Panc1 (cell line): ENCODE measurements at regions not wholly inside any gene's neighbourhood (a gene's known extent, or its start where the extent isn't known, plus 50 kb on each side); places are given as distances from the start of the nearest gene placed in this dataset.

Experiments used
- ATAC-seq: fragments of 200-7000 bp; cut with Tn5 transposase; 2 replicates; pipeline ENCODE4 v1.9.1; 2020; ENCODE audit warnings: mild to moderate bottlenecking, moderate library complexity
- BruUV-seq: library from RNA; stranded (reverse); fragments of 400-500 nt; replicated peaks from 2 replicates; lab custom pipeline; 2021; lab: Mats Ljungman, UMichigan
- CTCF ChIA-PET: fragments of 300-600 bp; sonication (Branson Sonifier 250); formaldehyde crosslinking; loops from one replicate; lab custom pipeline; 2022; ENCODE audit warnings: antibody characterized with exemption; lab: Charles Lee
- POLR2A ChIA-PET: fragments of 300-600 bp; sonication (Branson Sonifier 250); formaldehyde crosslinking; loops from one replicate; lab custom pipeline; 2022; ENCODE audit warnings: antibody characterized with exemption; lab: Charles Lee
- DNase-seq: peaks from one replicate; pipeline ENCODE4 v3.0.0-alpha.2; 2010; ENCODE audit warnings: low read depth, low spot score
- H3K27ac ChIP-seq: 2 replicates; pipeline ENCODE4 v1.5.1; 2011; ENCODE audit warnings: mild to moderate bottlenecking, low read length, inconsistent platforms
- H3K27me3 ChIP-seq: fragments of 200-500 bp; sonication (Bioruptor generic); 2 replicates; pipeline ENCODE4 v1.6.0; 2014; ENCODE audit warnings: low read length, inconsistent platforms; ENCODE audit not compliant: control insufficient read depth, insufficient read depth
- H3K36me3 ChIP-seq: fragments of 200-500 bp; sonication (Bioruptor generic); 2 replicates; pipeline ENCODE4 v1.5.1; 2014; ENCODE audit warnings: inconsistent platforms, mild to moderate bottlenecking, low read length, moderate library complexity; ENCODE audit not compliant: control insufficient read depth, insufficient read depth
- H3K4me1 ChIP-seq: 2 replicates; pipeline ENCODE4 v1.5.1; 2011; ENCODE audit warnings: inconsistent platforms, mild to moderate bottlenecking, low read length, moderate library complexity; ENCODE audit not compliant: control insufficient read depth, insufficient read depth
- H3K4me3 ChIP-seq, 2 experiments: 2 replicates each; pipeline ENCODE4 v1.5.1; 2011 to 2012; ENCODE audit warnings: low read depth in 2 of 2, low read length in 2 of 2, mild to moderate bottlenecking in 2 of 2, inconsistent platforms in 1 of 2, moderate library complexity in 1 of 2
- H3K9me3 ChIP-seq: fragments of 200-500 bp; sonication (Bioruptor generic); 2 replicates; pipeline ENCODE4 v1.5.1; 2014; ENCODE audit warnings: low read depth, mild to moderate bottlenecking, inconsistent platforms, low read length, moderate library complexity; ENCODE audit not compliant: control insufficient read depth, insufficient read depth
- POLR2AphosphoS5 ChIP-seq: IDR thresholded peaks from 2 replicates; pipeline ENCODE4 v1.6.1; 2012; ENCODE audit warnings: mild to moderate bottlenecking, low read depth, low read length, moderate library complexity
- SIN3A ChIP-seq: IDR thresholded peaks from 2 replicates; pipeline ENCODE4 v1.6.1; 2012; ENCODE audit warnings: low read depth, mild to moderate bottlenecking, low read length, moderate library complexity, borderline replicate concordance; ENCODE audit not compliant: insufficient read depth
- TCF7L2 ChIP-seq: IDR thresholded peaks from 2 replicates; pipeline ENCODE4 v1.6.1; 2011; ENCODE audit warnings: mild to moderate bottlenecking, low read depth, low read length, inconsistent platforms
- in situ Hi-C: cut with HindIII; loops from 2 replicates; pipeline ENCODE4 v1.10.0; 2016; ENCODE audit warnings: low sequenced_read_pairs, low pct_unique_long_range_greater_than_20kb
- intact Hi-C: fragments of 100-400 bp; cut with micrococcal nuclease; formaldehyde crosslinking; loops from one replicate; pipeline ENCODE4 v1.10.0; 2022; ENCODE audit not compliant: unreplicated experiment
- TF ChIP-seq, protein P1 (sequence below), 2 experiments: IDR thresholded peaks; 2 replicates each; pipeline ENCODE4 v1.6.1; 2011 to 2012; ENCODE audit warnings: low read depth in 2 of 2, control low read depth in 1 of 2, low read length in 1 of 2, mild to moderate bottlenecking in 1 of 2, moderate library complexity in 1 of 2; ENCODE audit not compliant: insufficient read depth in 1 of 2
- TF ChIP-seq, protein P2 (sequence below): fragments of 450-650 bp; IDR thresholded peaks from 2 replicates; pipeline ENCODE4 v1.5.1; 2017; ENCODE audit warnings: mild to moderate bottlenecking

DNA sequence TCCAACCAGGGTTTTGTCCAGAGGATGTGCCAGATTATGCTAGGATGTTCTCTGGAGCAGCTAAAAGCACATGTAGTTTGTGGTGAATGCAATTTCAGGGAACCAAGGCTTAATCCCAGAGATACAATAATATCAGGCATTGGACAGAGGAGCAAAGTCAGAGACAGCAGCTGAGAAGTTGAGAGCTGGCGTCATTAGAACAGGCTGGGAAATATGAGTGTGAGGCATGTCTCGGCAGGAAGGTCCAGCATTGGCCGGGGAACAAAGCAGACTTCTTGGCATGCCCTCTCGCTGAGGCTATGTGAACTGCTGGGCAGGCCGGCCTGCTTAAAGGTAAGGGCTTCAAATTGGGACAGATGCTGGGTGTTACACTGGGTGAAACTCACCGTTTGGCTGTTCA, 125.4 kb downstream of the CAND1 start:
- BruUV-seq = no TSS peak
- no peak overlapping the region for H3K27ac ChIP-seq
- H3K27me3 ChIP-seq = no peaks in the 10 kb centered on the region
- no peak for ATAC-seq
- no peaks in the 10 kb centered on the region for H3K36me3 ChIP-seq
- in situ Hi-C loops (no loop called here), intact Hi-C loops (no loop called here)
- DNase-seq = no peak
- no peak overlapping the region for H3K4me3 ChIP-seq
- H3K9me3 ChIP-seq = no peaks in the 10 kb centered on the region
- ChIA-PET POLR2A (interaction anchor here (0.6 kb wide), 1 partner anchor 76 kb away, joined by 3 read pairs; no protein-coding TSS in a partner anchor), CTCF (no interaction called here)
- TF ChIP-seq POLR2AphosphoS5 (no peak), SIN3A (no peak), TCF7L2 (no peak)
- TF ChIP-seq, protein P1, sequence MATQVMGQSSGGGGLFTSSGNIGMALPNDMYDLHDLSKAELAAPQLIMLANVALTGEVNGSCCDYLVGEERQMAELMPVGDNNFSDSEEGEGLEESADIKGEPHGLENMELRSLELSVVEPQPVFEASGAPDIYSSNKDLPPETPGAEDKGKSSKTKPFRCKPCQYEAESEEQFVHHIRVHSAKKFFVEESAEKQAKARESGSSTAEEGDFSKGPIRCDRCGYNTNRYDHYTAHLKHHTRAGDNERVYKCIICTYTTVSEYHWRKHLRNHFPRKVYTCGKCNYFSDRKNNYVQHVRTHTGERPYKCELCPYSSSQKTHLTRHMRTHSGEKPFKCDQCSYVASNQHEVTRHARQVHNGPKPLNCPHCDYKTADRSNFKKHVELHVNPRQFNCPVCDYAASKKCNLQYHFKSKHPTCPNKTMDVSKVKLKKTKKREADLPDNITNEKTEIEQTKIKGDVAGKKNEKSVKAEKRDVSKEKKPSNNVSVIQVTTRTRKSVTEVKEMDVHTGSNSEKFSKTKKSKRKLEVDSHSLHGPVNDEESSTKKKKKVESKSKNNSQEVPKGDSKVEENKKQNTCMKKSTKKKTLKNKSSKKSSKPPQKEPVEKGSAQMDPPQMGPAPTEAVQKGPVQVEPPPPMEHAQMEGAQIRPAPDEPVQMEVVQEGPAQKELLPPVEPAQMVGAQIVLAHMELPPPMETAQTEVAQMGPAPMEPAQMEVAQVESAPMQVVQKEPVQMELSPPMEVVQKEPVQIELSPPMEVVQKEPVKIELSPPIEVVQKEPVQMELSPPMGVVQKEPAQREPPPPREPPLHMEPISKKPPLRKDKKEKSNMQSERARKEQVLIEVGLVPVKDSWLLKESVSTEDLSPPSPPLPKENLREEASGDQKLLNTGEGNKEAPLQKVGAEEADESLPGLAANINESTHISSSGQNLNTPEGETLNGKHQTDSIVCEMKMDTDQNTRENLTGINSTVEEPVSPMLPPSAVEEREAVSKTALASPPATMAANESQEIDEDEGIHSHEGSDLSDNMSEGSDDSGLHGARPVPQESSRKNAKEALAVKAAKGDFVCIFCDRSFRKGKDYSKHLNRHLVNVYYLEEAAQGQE (IDR thresholded peaks at IDR 0.05; ENCODE audit: insufficient read depth in 1 of 2, low read depth in 2 of 2, low read length in 1 of 2) = no peak
- TF ChIP-seq, protein P2, sequence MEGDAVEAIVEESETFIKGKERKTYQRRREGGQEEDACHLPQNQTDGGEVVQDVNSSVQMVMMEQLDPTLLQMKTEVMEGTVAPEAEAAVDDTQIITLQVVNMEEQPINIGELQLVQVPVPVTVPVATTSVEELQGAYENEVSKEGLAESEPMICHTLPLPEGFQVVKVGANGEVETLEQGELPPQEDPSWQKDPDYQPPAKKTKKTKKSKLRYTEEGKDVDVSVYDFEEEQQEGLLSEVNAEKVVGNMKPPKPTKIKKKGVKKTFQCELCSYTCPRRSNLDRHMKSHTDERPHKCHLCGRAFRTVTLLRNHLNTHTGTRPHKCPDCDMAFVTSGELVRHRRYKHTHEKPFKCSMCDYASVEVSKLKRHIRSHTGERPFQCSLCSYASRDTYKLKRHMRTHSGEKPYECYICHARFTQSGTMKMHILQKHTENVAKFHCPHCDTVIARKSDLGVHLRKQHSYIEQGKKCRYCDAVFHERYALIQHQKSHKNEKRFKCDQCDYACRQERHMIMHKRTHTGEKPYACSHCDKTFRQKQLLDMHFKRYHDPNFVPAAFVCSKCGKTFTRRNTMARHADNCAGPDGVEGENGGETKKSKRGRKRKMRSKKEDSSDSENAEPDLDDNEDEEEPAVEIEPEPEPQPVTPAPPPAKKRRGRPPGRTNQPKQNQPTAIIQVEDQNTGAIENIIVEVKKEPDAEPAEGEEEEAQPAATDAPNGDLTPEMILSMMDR = no peak
- no peaks in the 10 kb centered on the region for H3K4me1 ChIP-seq

- H3K27me3 ChIP-seq = no peaks in the 10 kb centered on the region
- ChIA-PET CTCF (no interaction called here), POLR2A (no interaction called here)
- no peaks in the 10 kb centered on the region for H3K36me3 ChIP-seq
- TF ChIP-seq TCF7L2 = no peak
- TF ChIP-seq, protein P2 = no peak
- no peak for TF ChIP-seq POLR2AphosphoS5
- TF ChIP-seq, protein P1 (IDR thresholded peaks at IDR 0.05; ENCODE audit: insufficient read depth in 1 of 2, low read depth in 2 of 2, low read length in 1 of 2) = no peak
- TF ChIP-seq SIN3A = no peak
- no peaks in the 10 kb centered on the region for H3K9me3 ChIP-seq
- no peak for DNase-seq
- H3K4me1 ChIP-seq = no peaks in the 10 kb centered on the region
- no peak overlapping the region for H3K4me3 ChIP-seq
- intact Hi-C loops = no loop called here
- BruUV-seq = no TSS peak
- in situ Hi-C loops = no loop called here
- no peak for ATAC-seq
- H3K27ac ChIP-seq = no peak overlapping the region
These were observed 131.6 kb downstream of the CAND1 start for GRCh38 chr12:67400742-67401141.
